ENCODE measurements at regions not wholly inside any gene's neighbourhood (a gene's known extent, or its start where the extent isn't known, plus 50 kb on each side); places are given as distances from the start of the nearest gene placed in this dataset.
"Not testable (repeated sequence)": the region's sequence is repeated elsewhere in the genome, so short reads cannot be mapped to it uniquely, and the experiment has no call there.

DNA sequence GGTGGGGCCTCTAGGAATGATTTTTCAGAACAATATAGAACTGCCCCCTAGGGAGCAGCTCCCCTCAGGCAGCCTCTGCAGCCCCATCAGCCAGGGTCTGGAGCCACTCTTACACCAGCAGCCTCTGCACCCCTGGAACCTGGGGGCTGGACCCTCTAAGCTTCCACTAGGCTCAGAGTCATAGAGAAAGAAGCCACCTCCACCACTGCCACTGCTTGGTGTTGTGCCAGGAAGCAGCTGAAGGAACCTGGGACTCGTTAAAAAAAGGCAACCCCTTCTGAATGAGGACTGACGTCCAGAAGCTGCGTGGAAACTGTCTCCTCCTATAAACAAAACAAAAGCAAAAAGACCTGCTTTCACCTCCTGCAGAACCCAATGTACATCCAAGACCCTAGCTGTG lies 98.1 kb upstream of the HS6ST1 start:
- DNase-seq, result no peak

DNA sequence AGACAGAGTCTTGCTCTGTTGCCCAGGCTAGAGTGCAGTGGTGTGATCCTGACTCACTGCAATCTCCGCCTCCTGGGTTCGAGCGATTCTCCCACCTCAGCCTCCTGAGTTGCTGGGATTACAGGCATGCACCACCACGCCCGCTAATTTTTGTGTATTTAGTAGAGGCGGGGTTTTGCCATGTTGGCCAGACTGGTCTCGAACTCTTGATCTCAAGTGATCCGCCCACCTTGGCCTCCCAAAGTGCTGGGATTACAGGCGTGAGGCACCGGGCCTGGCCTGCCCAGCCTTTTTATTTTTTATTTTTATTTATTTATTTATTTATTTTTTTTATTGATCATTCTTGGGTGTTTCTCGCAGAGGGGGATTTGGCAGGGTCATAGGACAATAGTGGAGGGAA lies 98.6 kb upstream of the HS6ST1 start:
- not testable (repeated sequence) for DNase-seq

- no peak for DNase-seq
Observed at GRCh38 chr2:128420131-128420530, 101.5 kb upstream of the HS6ST1 start.

DNA sequence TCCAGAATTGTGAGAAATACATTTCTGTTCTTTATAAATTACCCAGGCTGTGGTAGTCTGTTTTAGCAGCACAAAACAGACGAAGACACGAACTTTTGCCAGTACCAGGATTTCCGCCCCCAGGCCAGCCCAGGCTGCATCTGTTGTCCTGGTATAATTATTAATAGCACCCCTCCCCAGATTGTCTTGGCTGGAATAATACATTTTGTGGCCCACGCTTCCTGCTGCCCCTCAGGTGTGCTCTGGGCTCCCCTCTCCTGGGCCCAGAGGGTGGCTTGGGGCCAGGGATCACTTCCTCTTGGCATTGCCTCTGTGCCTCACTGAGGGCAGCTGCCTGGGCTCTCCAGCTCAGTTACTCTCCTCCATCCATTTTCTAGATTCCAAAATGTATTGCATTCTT lies 102.1 kb upstream of the HS6ST1 start:
- DNase-seq, result no peak

- no peak for DNase-seq
Observed at GRCh38 chr2:128421286-128421685, 102.6 kb upstream of the HS6ST1 start.

DNA sequence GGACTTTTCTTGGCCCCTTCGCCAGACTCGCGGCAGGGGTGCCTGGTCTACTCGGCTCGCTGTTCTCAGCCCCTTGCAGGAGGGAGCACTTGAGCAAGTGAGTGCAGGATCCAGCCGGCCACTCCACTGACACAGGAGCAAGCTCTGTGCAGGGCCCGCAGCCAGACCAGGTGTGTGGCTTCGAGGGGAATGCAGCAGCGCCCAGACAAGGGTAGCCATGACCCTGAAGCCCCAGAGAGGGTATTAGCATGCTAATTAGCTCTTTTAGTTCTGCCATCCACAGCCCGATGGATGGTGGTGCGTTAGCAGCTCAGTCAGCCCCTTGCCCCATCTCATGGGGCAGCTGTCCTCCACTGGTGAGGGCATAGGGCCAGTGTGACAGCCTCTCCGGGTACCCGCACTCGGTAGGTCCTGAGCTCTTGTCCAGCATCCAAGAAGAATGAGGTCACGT lies 103.2 kb upstream of the HS6ST1 start:
- DNase-seq, result no peak

DNA sequence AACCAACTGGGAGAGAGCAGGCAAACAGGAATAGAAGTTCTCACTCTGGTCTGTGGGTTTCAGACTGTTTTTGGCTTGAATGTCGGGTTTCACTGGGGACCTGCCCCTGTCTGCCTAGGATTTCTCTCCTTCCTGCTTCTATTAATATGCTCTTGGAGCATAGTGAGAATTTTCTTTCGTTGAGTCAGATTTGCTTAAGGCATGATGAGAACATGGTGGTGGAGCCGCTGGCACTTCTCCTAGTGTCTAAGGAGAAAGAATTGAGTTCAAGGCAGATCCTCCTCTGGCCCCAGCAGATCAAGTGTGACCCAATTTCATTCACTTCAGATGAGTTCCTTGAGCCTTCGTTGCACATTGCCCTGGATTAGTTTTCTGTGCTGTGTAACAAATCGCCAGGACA lies 103.9 kb upstream of the HS6ST1 start:
- peak; percentile 45 for DNase-seq

GRCh38 chr2:128423788-128424165 lies 105.1 kb upstream of the HS6ST1 start:
- no peak for DNase-seq

DNA sequence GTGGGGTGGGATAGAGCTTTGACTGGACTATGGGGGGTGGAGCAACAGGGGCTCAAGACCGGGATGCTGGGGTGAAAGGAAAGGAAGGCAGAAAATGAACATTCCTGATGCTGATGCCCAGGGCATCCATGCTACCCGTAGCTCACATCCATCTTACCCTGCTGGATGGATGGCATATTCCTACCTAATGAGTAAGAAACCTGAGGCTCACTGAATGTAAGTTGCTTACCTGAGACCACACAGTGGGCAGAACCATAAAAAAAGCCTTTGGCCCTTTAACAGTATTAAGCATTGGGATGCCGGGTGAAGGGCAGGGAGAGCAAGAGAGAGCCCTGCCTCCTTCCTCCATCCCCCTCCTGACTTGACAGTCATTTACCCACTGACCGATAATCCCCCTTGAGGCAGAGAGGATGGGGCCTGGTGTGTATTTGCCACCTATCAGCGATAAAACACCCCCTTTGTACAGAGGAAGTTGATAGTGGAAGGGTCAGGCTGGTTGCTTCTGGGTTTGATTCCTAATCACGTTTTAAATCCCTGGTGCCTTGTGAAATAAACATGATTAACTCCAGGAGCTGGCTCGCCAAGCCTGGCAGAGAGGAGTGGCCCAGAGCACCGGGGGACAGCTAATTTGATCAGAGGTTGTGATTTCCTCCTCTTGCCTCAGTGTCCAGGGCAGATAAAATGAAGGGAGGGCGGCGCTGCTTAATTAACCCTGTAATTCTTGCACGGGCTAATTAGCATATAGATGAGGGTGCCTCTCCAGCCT lies 105.9 kb upstream of the HS6ST1 start:
- DNase-seq, result peak; percentile 16

DNA sequence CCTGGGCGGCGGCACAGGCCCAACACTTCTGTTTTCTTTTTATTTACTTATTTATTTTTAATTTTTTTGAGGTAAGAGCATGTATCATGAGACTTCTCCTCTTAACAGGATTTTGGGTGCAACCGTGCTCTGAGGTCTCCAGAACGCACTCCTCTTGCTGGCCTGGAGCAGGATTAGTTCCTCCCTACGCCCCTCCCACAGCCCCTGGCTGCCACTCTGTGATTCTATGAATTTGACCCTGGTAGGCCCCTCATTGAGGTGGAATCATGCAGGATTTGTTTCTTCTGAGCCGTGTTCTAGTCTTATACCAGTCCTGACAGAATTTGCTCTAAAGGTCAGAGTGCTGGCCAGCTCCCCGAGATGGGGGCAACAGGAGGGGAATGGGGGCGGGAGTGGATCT lies 106.5 kb upstream of the HS6ST1 start:
- DNase-seq, result no peak

DNA sequence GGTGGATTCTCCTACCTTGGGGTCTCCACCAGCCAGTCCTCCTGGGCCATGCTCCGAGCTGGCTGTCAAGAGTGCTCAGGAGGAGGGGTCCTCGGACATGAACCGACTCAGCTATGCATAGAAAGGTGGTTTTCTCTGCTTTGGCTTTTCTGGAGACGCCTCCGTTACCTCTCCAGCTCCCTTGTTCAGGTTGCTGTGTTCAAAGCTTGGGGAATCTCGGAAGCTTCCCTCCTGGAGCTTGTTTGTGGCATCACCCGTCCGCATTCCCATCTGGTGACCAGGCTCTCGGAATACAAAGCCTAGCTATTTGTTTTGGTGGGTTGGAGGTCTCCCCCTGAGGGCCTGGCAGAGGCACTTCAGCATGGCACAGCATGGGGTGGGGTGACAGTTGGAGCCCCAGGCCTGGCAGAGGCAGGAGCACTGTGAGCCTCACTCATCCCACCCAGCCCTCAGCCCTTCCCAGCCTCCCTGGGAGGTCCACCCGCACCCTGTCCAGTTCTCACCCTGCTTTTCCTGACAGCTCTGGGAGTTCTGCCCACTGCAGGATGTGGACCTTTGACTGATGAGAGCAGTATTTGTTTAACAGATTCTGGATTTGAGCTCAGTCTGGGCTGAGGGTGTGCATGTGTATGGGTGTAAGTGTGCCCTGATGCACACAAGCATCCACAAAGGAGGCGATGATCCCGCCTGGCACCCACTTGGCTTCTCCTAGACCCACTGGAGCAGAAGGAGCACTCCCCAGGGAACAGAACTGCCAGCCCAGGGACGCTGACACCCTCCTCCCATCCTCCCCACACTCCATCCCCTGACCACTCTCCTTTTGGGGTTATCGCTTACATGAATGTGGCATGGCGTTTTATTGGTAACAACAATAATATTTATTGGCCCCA lies 107.3 kb upstream of the HS6ST1 start:
- DNase-seq, result peak; percentile 68

DNA sequence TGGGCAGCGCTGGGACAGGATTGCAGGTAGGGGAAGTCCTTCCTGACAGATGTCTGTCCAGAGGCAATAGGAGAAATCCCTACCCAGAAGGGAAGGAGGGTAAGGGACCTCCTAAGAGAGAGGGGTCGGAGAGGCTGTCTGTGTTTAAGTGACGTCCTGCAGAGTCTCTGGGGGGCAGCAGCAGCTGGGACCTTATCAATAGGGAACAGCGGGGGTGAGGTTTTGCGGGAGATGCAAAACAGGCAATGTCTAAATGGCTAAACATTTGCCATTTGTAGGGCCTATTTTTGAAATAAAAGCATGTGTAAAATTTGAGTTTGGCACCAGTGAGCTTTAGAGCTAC lies 108.7 kb upstream of the HS6ST1 start:
- no peak for DNase-seq

- no peak for DNase-seq
Observed at GRCh38 chr2:128428415-128428814, 109.7 kb upstream of the HS6ST1 start.

DNA sequence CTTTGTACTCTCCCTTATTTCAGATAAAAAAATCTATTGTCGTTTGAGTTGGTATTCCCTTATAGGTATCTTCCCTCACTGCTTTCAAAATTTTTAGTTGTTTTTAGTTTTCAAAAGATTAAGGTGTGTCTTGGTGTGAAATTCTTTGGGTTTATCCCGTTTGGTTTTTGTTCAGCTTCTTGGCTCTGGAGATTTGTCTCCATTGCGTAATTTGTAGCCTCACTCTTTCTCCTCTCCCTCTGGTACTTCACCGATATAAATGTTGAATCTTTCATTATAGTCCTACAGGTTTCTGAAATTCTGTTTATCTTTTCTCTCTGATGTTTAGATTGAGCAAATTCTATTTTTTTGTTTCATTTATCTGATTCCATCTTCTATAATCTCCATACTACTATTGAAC lies 113.8 kb upstream of the HS6ST1 start:
- no peak for DNase-seq

DNA sequence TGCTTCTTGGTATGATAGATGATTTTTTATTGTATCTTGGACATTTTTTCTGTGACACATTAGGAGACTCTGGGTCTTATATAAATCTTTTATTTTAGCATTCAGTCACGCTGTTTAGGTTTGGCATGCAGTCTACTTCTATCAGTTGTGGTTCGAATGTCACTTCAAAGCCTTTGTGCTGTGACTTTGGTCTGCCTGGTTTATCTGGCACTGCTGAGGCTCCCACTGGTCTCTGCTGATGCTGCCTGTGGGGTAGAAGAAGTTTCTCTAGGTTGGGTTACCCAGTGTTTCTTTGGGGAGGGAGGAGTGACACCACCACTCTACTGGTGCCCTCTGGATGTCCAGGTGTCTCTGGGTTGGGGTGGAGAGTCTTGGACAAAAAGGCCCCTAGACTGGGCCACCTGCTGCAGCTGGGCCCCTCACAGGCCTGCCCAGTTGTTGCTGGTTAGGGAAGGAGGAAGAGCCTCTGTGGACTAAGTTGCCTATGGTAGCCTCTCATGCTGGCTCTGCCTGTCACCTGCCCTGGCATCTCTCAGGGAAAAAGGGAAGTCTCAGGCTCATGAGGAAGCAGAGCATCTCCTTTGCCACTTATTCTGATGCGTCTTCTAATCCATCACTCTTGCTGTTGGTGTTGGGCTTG lies 115.4 kb upstream of the HS6ST1 start:
- no peak for DNase-seq

- DNase-seq, result no peak
Observed at GRCh38 chr2:128435576-128436478, 117.2 kb upstream of the HS6ST1 start.

- no peak for DNase-seq
Observed at GRCh38 chr2:128436479-128437203, 118.0 kb upstream of the HS6ST1 start.

DNA sequence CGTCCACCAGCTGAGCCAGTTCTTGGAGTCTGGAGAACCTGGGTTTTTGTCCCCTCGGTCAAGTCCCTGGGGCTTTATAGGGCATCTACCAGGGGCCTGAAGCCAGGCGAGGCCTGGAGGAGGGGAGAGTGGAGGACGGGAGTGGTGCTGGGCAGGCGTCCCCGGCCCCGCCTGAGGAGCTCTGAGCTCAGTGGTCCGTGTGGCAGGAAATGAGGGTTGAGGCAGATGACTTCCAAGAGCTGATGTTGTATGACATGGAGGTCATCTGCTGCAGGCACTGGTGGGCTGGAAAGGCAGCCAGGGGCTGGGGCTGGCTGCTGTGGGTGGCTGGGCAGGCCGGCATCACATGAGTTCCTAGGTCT lies 118.5 kb upstream of the HS6ST1 start:
- DNase-seq, result no peak

DNA sequence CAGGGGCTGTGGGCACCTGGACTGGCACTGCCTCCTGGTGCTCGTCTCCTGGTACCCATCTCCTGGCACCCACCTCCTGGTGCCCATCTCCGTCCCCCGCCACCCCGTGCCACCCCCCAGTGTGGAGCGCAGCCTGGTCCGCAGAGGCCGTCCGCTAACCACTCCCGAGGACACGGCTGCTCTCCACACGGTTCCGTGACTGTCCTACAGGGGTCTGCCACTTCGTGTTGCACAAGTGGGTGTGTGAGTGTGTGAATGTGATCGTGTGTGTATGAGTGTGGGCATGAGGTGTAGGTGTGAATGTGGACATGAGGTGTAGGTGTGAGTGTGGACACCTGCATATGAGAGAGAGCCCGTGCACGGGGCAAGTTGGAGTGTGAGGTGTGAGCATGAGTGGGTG lies 119.4 kb upstream of the HS6ST1 start:
- DNase-seq, result no peak

DNA sequence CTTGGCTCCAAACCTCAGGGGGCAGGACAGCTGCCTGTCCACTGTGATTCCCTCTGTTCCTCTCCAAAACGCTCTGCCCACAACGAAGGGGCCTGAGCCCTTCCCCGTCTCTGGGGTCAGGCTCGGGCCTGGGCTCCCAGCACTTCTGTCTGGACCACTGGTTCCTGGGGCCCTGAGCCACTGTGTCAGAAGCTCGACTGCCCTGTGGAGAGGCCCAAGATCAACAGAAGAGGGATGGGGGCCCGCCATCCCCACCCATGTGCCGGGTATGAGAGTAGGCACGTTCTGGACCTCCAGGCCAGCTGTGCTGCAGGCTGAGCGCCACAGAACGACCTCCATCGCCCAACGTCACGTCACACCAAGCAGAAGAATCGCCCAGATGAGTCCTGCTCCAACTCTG lies 119.9 kb upstream of the HS6ST1 start:
- no peak for DNase-seq

DNA sequence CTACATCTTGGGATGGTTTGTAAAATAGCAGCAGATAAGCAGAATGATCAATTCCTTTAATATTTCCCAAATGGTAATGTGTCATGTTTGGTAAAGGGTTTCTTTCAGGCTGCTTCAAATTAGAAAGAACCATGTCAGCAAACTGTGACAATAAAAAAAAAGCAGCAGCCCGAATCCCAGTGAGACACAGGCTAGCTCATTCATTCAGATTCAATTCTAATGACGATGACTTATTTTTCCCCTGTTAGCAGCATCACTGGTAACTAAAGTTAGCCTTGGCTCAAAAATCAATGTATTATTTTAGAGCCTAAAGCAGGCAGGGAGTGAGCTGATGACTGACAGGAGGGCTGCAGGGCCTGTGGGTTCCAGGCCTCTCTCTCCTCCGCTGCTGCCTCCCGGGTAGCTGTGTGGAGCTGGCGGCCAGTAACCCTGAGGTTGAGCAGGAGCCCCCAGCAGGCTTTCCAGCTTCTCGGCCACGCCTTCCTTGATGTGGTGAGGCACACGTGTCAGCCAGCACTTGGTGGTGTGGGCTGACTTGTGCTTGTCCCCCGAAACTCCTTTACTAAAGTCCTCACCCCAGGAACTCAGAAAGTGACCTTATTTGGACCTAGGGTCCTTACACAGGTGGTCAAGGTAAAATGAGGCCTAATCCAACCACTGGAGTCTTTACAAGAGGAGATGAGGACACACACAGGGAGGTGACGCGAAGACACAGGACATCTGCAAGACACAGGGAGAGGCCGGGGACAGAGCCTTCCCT lies 120.5 kb upstream of the HS6ST1 start:
- no peak for DNase-seq

Data from T1000 (cell line).